ENCODE measurements at regions not wholly inside any gene's neighbourhood (a gene's known extent, or its start where the extent isn't known, plus 50 kb on each side); places are given as distances from the start of the nearest gene placed in this dataset.

GRCh38 chr1:103170609-103171008 is 62.3 kb upstream of the COL11A1 start:
- peak; percentile 73 for DNase-seq (ENCODE audit: low read depth)

- DNase-seq (ENCODE audit: low read depth), result no peak
Observed at GRCh38 chr1:103162360-103162759, 54.0 kb upstream of the COL11A1 start.

DNA sequence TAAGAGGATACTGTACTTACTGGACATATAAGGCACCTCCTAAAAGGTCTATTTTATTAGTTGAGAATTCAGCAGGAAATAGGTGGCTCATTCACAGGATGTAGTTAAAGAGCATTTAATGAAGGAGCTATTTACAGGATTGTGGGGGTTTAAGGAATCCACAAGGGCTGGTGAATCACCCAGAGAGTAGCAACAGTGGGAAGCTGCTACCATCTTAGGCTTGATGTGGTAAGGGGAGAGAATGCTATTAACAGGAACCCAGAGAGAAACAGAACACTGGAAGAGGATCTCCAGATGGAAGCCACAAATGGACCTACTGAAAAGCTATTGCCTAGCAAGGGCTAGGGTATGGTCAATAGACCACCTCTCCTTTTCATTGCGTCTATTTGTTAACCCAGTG is 52.0 kb upstream of the COL11A1 start:
- DNase-seq (ENCODE audit: low read depth), result peak; percentile 40

Measured in LHCN-M2 (cell line).